GM12873 (cell line): ENCODE measurements at regions not wholly inside any gene's neighbourhood (a gene's known extent, or its start where the extent isn't known, plus 50 kb on each side); places are given as distances from the start of the nearest gene placed in this dataset.

Experiments
- CTCF ChIP-seq: IDR thresholded peaks from 2 replicates; pipeline ENCODE4 v1.5.1; 2012; ENCODE audit warnings: low read depth, mild to moderate bottlenecking, moderate library complexity, low read length, control low read depth; ENCODE audit not compliant: insufficient read depth; ENCODE audit errors: missing control alignments

- no peak for TF ChIP-seq CTCF
These were observed 74.2 kb upstream of the N4BP1 start for GRCh38 chr16:48684148-48684547.

- no peak for TF ChIP-seq CTCF
These were observed 73.0 kb upstream of the N4BP1 start for GRCh38 chr16:48682971-48683370.

GRCh38 chr16:48681520-48681919 is 71.5 kb upstream of the N4BP1 start:
- TF ChIP-seq CTCF, result no peak

GRCh38 chr16:48680881-48681280 is 70.9 kb upstream of the N4BP1 start:
- no peak for TF ChIP-seq CTCF

- no peak for TF ChIP-seq CTCF
These were observed 66.9 kb upstream of the N4BP1 start for GRCh38 chr16:48676836-48677235.

- no peak for TF ChIP-seq CTCF
These were observed 50.0 kb upstream of the N4BP1 start for GRCh38 chr16:48659940-48660339.
